ENCODE measurements at regions not wholly inside any gene's neighbourhood (a gene's known extent, or its start where the extent isn't known, plus 50 kb on each side); places are given as distances from the start of the nearest gene placed in this dataset.
"Not testable (repeated sequence)": the region's sequence is repeated elsewhere in the genome, so short reads cannot be mapped to it uniquely, and the experiment has no call there.

- POLR2A ChIA-PET; in situ Hi-C loops (cut with HindIII; ENCODE audit: extremely low pct_ligation_motif_present, low pct_unique_long_range_greater_than_20kb); DNase-seq (ENCODE audit: low spot score): not testable (repeated sequence)
Measured at GRCh38 chr4:118442115-118442837, 89.5 kb upstream of the PRSS12 start.

DNA sequence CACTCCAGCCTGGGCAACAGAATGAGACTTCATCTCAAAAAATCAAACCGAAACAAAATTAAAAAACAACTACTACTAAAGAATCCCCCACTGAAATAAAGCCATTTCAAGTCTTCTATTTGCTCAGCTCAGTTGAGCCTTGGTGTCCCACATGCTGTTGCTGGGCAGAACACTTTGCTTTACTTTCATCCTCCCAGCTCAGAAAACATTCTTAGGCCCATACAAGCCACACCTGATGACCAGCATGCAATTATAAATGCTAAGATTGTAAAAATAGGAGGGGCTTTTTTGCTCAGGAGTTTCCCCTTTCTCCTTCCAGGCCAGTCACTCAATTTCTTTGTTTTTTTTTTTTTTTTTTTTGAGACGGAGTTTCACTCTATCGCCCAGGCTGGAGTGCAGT lies 94.6 kb upstream of the PRSS12 start:
- CTCF ChIA-PET (ENCODE audit: low intra/inter-chr PET ratio, low total read pairs); FAIRE-seq: not testable (repeated sequence)
- 63% methylated on average over 3 of the region's 3 CpGs for WGBS (ENCODE audit: low lambda C conversion rate)

More at GRCh38 chr4:118442115-118442837, 89.5 kb upstream of the PRSS12 start:
- H3K9ac ChIP-seq (ENCODE audit: insufficient read depth, low read depth, low read length); intact Hi-C loops (cut with micrococcal nuclease; ENCODE audit: unreplicated experiment); BruUV-seq (replicated peaks); ATAC-seq; H3K4me3 ChIP-seq (replicated peaks in 1 of 3; ENCODE audit: insufficient read depth in 1 of 3, low read depth in 2 of 3, low read length in 3 of 3); H3K4me2 ChIP-seq (ENCODE audit: low read depth, low read length); H3K9me3 ChIP-seq (ENCODE audit: low read length); H3K36me3 ChIP-seq (replicated peaks in 1 of 2; ENCODE audit: control insufficient read depth in 1 of 2, insufficient read depth in 2 of 2, low read length in 2 of 2); H2AFZ ChIP-seq (ENCODE audit: low read length); H3K79me2 ChIP-seq (ENCODE audit: insufficient read depth, low read length); H3K4me1 ChIP-seq (ENCODE audit: insufficient read depth, low read length); H3K27ac ChIP-seq (ENCODE audit: extremely low read length, insufficient read depth, low read length); CTCF ChIA-PET (ENCODE audit: low intra/inter-chr PET ratio, low total read pairs); H4K20me1 ChIP-seq (ENCODE audit: insufficient read depth, low read length); H3K27me3 ChIP-seq (ENCODE audit: control insufficient read depth in 1 of 2, insufficient read depth in 2 of 2, low read length in 2 of 2); FAIRE-seq: not testable (repeated sequence)
- 63% methylated on average over 7 of the region's 8 CpGs for WGBS (ENCODE audit: low lambda C conversion rate)
- 0 out of 2 replicates have a peak, but pooled peaks have one; percentile 7 for TF ChIP-seq HNF4A (CRISPR knock-in tag; IDR thresholded peaks at IDR 0.05)

More for the DNA sequence above, 94.6 kb upstream of the PRSS12 start:
- POLR2A ChIA-PET; H3K36me3 ChIP-seq (replicated peaks in 1 of 2; ENCODE audit: control insufficient read depth in 1 of 2, insufficient read depth in 2 of 2, low read length in 2 of 2); H3K9ac ChIP-seq (ENCODE audit: insufficient read depth, low read depth, low read length); H3K4me2 ChIP-seq (ENCODE audit: low read depth, low read length); intact Hi-C loops (cut with micrococcal nuclease; ENCODE audit: unreplicated experiment); ATAC-seq; BruUV-seq (replicated peaks); H3K27me3 ChIP-seq (ENCODE audit: control insufficient read depth in 1 of 2, insufficient read depth in 2 of 2, low read length in 2 of 2); in situ Hi-C loops (cut with HindIII; ENCODE audit: extremely low pct_ligation_motif_present, low pct_unique_long_range_greater_than_20kb); H4K20me1 ChIP-seq (ENCODE audit: insufficient read depth, low read length); H2AFZ ChIP-seq (ENCODE audit: low read length); H3K79me2 ChIP-seq (ENCODE audit: insufficient read depth, low read length); DNase-seq (ENCODE audit: low spot score); H3K9me3 ChIP-seq (ENCODE audit: low read length); H3K4me3 ChIP-seq (replicated peaks in 1 of 3; ENCODE audit: insufficient read depth in 1 of 3, low read depth in 2 of 3, low read length in 3 of 3); H3K4me1 ChIP-seq (ENCODE audit: insufficient read depth, low read length); H3K27ac ChIP-seq (ENCODE audit: extremely low read length, insufficient read depth, low read length): not testable (repeated sequence)

Data from HepG2 (cell line).